Activated naive CD4-positive, alpha-beta T cell treated with anti-CD3 and anti-CD28 coated beads, Interleukin-2, amount 50 U/mL, for 24 hours (primary cell): ENCODE measurements at regions not wholly inside any gene's neighbourhood (a gene's known extent, or its start where the extent isn't known, plus 50 kb on each side); places are given as distances from the start of the nearest gene placed in this dataset.

Experiments
- H3K27ac Mint-ChIP-seq: one replicate; pipeline ENCODE4 v1.8.0; 2021; ENCODE audit warnings: mild to moderate bottlenecking, mixed read lengths
- H3K27me3 Mint-ChIP-seq: one replicate; pipeline ENCODE4 v1.8.0; 2021; ENCODE audit warnings: mixed read lengths
- H3K36me3 Mint-ChIP-seq: one replicate; pipeline ENCODE4 v1.8.0; 2021; ENCODE audit warnings: mixed read lengths
- H3K4me1 Mint-ChIP-seq: one replicate; pipeline ENCODE4 v1.8.0; 2021; ENCODE audit warnings: mixed read lengths
- H3K4me3 Mint-ChIP-seq: one replicate; pipeline ENCODE4 v1.8.0; 2021; ENCODE audit warnings: mild to moderate bottlenecking, mixed read lengths
- H3K9me3 Mint-ChIP-seq: one replicate; pipeline ENCODE4 v1.8.0; 2021; ENCODE audit warnings: mixed read lengths

GRCh38 chr10:29914986-29915785 is 144.2 kb downstream of the JCAD start:
- H3K9me3 Mint-ChIP-seq, result no peaks in the 10 kb centered on the region
- no peaks in the 10 kb centered on the region for H3K36me3 Mint-ChIP-seq
- peaks cover 10% of the 10 kb centered on the region for H3K27me3 Mint-ChIP-seq
- no peaks in the 10 kb centered on the region for H3K4me1 Mint-ChIP-seq
- no peak overlapping the region for H3K4me3 Mint-ChIP-seq
- no peak overlapping the region for H3K27ac Mint-ChIP-seq

- H3K4me3 Mint-ChIP-seq, result peak overlapping the region; percentile 26
- H3K9me3 Mint-ChIP-seq, result no peaks in the 10 kb centered on the region
- peaks cover 10% of the 10 kb centered on the region for H3K4me1 Mint-ChIP-seq
- H3K36me3 Mint-ChIP-seq, result no peaks in the 10 kb centered on the region
- H3K27me3 Mint-ChIP-seq, result peaks cover 10% of the 10 kb centered on the region
- no peak overlapping the region for H3K27ac Mint-ChIP-seq
Observed at GRCh38 chr10:29908962-29909361, 150.4 kb downstream of the JCAD start.

GRCh38 chr10:29900865-29901264 is 158.5 kb downstream of the JCAD start:
- Mint-ChIP-seq H3K9me3 (no peaks in the 10 kb centered on the region), H3K4me3 (no peak overlapping the region), H3K4me1 (no peaks in the 10 kb centered on the region), H3K27ac (no peak overlapping the region), H3K27me3 (peaks cover 1% of the 10 kb centered on the region), H3K36me3 (no peaks in the 10 kb centered on the region)

DNA sequence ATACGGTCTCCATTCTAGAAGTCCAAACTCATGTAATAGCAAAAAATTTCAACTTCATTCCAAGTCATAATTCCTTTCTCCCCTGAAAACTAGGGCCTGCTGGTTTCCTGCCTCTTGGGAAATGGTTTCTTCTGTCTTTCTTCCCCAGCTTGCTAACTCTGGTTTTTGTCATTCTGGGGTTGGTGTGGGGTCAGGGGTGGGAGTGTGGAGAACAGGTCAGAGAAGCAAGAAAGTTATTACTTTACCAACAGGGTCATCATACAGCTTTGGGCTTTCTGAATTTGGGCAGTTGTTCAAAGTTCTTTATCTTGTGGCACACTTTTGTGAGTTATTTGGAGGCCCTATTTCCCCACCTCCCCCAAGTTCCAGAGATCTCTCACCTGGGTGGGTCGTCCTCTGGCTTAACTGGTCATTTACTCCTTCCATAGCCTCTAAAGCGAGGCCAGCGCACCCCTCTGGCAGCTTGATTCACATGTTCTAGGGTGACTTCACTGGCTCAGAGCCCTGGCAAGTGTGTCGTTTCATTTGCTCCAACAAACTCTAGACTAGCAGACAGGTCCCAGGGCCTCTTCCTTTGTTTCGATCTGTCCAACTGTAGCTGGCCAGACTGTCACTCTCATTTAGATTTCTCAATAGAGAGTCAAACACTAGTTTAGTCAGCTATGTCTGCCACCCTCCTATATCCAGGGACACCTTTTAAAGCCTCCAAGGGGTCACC is 161.2 kb downstream of the JCAD start:
- H3K4me1 Mint-ChIP-seq, result no peaks in the 10 kb centered on the region
- no peaks in the 10 kb centered on the region for H3K9me3 Mint-ChIP-seq
- H3K27ac Mint-ChIP-seq, result no peak overlapping the region
- H3K27me3 Mint-ChIP-seq, result peaks cover 4% of the 10 kb centered on the region
- no peak overlapping the region for H3K4me3 Mint-ChIP-seq
- H3K36me3 Mint-ChIP-seq, result no peaks in the 10 kb centered on the region

- Mint-ChIP-seq H3K9me3 (no peaks in the 10 kb centered on the region), H3K4me3 (no peak overlapping the region), H3K4me1 (no peaks in the 10 kb centered on the region), H3K27ac (no peak overlapping the region), H3K27me3 (peaks cover 4% of the 10 kb centered on the region), H3K36me3 (no peaks in the 10 kb centered on the region)
Observed at GRCh38 chr10:29897430-29897829, 162.0 kb downstream of the JCAD start.

DNA sequence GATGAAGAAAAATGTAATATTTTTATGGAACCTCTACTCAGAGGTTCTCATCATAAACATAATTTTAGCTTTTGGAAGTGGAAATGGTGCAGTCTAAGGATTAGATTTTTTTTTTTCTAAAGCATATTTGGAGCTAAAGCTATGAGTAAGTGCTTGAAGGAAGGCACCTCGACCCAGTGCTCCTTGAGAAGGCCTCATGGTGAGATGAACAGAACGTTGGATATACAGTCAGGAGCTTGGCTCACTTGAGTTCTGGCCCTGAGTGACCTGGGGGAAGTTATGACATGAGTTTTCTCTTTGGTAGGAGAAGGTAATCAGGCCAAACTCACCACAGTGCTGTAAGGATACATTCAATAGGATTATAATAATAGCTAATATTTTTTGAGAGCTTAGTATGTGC is 163.3 kb downstream of the JCAD start:
- no peak overlapping the region for H3K4me3 Mint-ChIP-seq
- peaks cover 4% of the 10 kb centered on the region for H3K27me3 Mint-ChIP-seq
- no peaks in the 10 kb centered on the region for H3K4me1 Mint-ChIP-seq
- no peak overlapping the region for H3K27ac Mint-ChIP-seq
- no peaks in the 10 kb centered on the region for H3K36me3 Mint-ChIP-seq
- H3K9me3 Mint-ChIP-seq, result no peaks in the 10 kb centered on the region

DNA sequence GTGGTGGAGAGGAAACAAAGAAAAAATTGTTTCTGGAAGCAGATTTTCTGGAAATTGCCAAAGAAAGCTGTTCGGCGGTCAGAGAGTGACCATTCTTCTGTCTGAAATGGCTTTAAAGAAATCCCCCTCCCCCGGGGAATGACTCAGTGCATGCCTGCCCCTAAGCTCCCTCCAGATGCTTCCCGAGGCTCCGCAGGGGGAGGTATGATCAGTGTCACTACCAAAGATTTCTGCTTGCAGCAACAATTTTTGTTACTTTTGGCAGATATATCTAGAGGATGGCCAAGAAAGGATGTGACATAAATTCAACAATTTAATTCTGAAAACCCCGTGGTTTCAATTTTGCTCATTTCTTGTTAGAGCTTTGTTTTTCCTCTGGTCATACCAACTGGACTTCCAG is 163.9 kb downstream of the JCAD start:
- no peak overlapping the region for H3K27ac Mint-ChIP-seq

GRCh38 chr10:29888321-29888720 is 171.1 kb downstream of the JCAD start:
- H3K27me3 Mint-ChIP-seq, result no peaks in the 10 kb centered on the region
- no peaks in the 10 kb centered on the region for H3K36me3 Mint-ChIP-seq
- no peak overlapping the region for H3K27ac Mint-ChIP-seq
- H3K9me3 Mint-ChIP-seq, result no peaks in the 10 kb centered on the region
- no peak overlapping the region for H3K4me3 Mint-ChIP-seq
- no peaks in the 10 kb centered on the region for H3K4me1 Mint-ChIP-seq

More for the DNA sequence above, 163.9 kb downstream of the JCAD start:
- no peak overlapping the region for H3K4me3 Mint-ChIP-seq
- H3K9me3 Mint-ChIP-seq, result no peaks in the 10 kb centered on the region
- peaks cover 4% of the 10 kb centered on the region for H3K27me3 Mint-ChIP-seq
- H3K4me1 Mint-ChIP-seq, result no peaks in the 10 kb centered on the region
- H3K36me3 Mint-ChIP-seq, result no peaks in the 10 kb centered on the region

GRCh38 chr10:29886299-29886698 is 173.1 kb downstream of the JCAD start:
- Mint-ChIP-seq H3K27ac (no peak overlapping the region), H3K27me3 (no peaks in the 10 kb centered on the region), H3K4me1 (no peaks in the 10 kb centered on the region), H3K9me3 (no peaks in the 10 kb centered on the region), H3K36me3 (no peaks in the 10 kb centered on the region), H3K4me3 (no peak overlapping the region)

GRCh38 chr10:29883231-29883630 is 176.2 kb downstream of the JCAD start:
- Mint-ChIP-seq H3K4me3 (no peak overlapping the region), H3K36me3 (no peaks in the 10 kb centered on the region), H3K27ac (no peak overlapping the region), H3K27me3 (peaks cover 12% of the 10 kb centered on the region), H3K9me3 (no peaks in the 10 kb centered on the region), H3K4me1 (no peaks in the 10 kb centered on the region)

DNA sequence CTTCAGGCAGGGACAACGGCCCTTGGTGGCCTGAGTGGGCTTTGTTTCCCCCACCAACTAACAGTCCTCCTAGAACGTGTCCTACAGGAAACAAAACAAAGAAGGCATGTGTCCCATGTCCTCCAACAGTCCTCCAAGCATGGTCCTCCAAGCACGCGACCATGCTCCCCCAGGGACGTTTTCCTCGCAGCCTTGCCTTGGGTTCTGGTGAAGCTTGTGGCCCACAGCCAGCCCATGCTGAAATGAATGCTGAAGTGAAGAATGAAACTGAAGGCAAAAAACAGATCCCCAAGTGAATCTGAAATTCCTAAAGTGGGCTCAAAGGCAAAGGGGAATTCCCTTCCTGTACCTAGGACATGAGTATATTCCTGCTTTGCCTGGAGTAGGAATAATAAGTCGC is 176.6 kb downstream of the JCAD start:
- H3K4me1 Mint-ChIP-seq, result no peaks in the 10 kb centered on the region
- H3K9me3 Mint-ChIP-seq, result no peaks in the 10 kb centered on the region
- H3K36me3 Mint-ChIP-seq, result no peaks in the 10 kb centered on the region
- no peak overlapping the region for H3K4me3 Mint-ChIP-seq
- no peak overlapping the region for H3K27ac Mint-ChIP-seq
- H3K27me3 Mint-ChIP-seq, result peaks cover 13% of the 10 kb centered on the region

- Mint-ChIP-seq H3K4me3 (no peak overlapping the region), H3K4me1 (no peaks in the 10 kb centered on the region), H3K27me3 (peaks cover 17% of the 10 kb centered on the region), H3K36me3 (no peaks in the 10 kb centered on the region), H3K27ac (no peak overlapping the region), H3K9me3 (no peaks in the 10 kb centered on the region)
Observed at GRCh38 chr10:29881811-29882210, 177.6 kb downstream of the JCAD start.

- no peaks in the 10 kb centered on the region for H3K4me1 Mint-ChIP-seq
- H3K27ac Mint-ChIP-seq, result no peak overlapping the region
- peaks cover 20% of the 10 kb centered on the region for H3K27me3 Mint-ChIP-seq
- H3K4me3 Mint-ChIP-seq, result no peak overlapping the region
- H3K9me3 Mint-ChIP-seq, result no peaks in the 10 kb centered on the region
- H3K36me3 Mint-ChIP-seq, result no peaks in the 10 kb centered on the region
Observed at GRCh38 chr10:29881336-29881771, 178.0 kb downstream of the JCAD start.

DNA sequence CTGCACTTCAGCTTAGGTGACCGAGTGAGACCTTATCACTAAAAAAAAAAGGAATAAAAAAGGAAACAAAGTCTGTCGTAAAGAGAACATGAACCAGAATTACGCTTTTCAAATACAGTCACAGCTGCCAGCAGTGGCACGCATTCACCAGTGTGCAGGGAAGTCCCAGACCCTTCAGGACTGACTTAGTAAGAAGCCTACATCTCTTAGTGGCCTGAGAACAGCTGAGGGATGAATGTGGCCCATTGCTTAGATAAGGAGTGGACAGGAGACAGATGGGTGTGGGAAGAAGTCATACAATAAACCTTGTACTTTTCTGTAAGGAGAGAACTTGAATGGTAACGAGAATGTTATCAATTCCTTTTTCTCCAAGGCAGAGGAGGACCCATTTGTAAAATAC is 178.5 kb downstream of the JCAD start:
- Mint-ChIP-seq H3K27ac (no peak overlapping the region), H3K36me3 (no peaks in the 10 kb centered on the region), H3K4me3 (no peak overlapping the region), H3K9me3 (no peaks in the 10 kb centered on the region), H3K27me3 (peaks cover 20% of the 10 kb centered on the region), H3K4me1 (no peaks in the 10 kb centered on the region)

DNA sequence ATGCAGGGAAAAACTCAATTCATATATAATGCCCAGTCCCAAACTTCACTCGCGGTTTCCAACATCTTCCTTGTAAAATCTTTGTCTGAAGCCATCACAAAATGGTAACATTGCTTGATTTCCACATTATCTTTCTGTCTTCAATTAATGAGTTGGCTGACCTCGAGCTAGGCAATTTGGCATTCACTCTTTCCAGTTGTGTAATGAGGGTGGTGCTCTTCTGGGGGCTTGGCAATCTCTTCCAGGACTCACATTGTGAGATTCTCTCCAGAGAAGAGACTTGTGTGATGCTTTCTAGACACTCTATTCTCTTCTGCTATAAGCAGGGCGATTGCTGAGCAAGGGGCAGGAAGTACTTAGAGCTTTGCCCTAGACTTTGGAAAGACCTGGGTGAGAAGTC is 179.5 kb downstream of the JCAD start:
- H3K27me3 Mint-ChIP-seq, result peaks cover 20% of the 10 kb centered on the region
- H3K9me3 Mint-ChIP-seq, result no peaks in the 10 kb centered on the region
- H3K27ac Mint-ChIP-seq, result no peak overlapping the region
- H3K36me3 Mint-ChIP-seq, result no peaks in the 10 kb centered on the region
- no peaks in the 10 kb centered on the region for H3K4me1 Mint-ChIP-seq
- H3K4me3 Mint-ChIP-seq, result no peak overlapping the region

- Mint-ChIP-seq H3K27me3 (peaks cover 20% of the 10 kb centered on the region), H3K4me1 (no peaks in the 10 kb centered on the region), H3K4me3 (no peak overlapping the region), H3K36me3 (no peaks in the 10 kb centered on the region), H3K27ac (no peak overlapping the region), H3K9me3 (no peaks in the 10 kb centered on the region)
Observed at GRCh38 chr10:29878492-29878891, 180.9 kb downstream of the JCAD start.
